Nephron progenitor cell (in vitro differentiated cells): ENCODE measurements at regions not wholly inside any gene's neighbourhood (a gene's known extent, or its start where the extent isn't known, plus 50 kb on each side); places are given as distances from the start of the nearest gene placed in this dataset.

Source experiments
- DNase-seq: peaks from one replicate; pipeline ENCODE4 v3.0.0; 2021
- H3K27ac Mint-ChIP-seq: 2 replicates; pipeline ENCODE4 v1.8.0; 2021; ENCODE audit warnings: mild to moderate bottlenecking, moderate library complexity, mixed read lengths
- H3K27me3 Mint-ChIP-seq: 2 replicates; pipeline ENCODE4 v1.8.0; 2021; ENCODE audit warnings: mild to moderate bottlenecking, low read depth, mixed read lengths; ENCODE audit not compliant: poor library complexity
- H3K36me3 Mint-ChIP-seq: 2 replicates; pipeline ENCODE4 v1.8.0; 2021; ENCODE audit warnings: low read depth, mixed read lengths
- H3K4me1 Mint-ChIP-seq: 2 replicates; pipeline ENCODE4 v1.8.0; 2021; ENCODE audit warnings: mixed read lengths
- H3K4me3 Mint-ChIP-seq: 2 replicates; pipeline ENCODE4 v1.8.0; 2021; ENCODE audit warnings: mild to moderate bottlenecking, moderate library complexity, mixed read lengths
- H3K9me3 Mint-ChIP-seq: 2 replicates; pipeline ENCODE4 v1.8.0; 2021; ENCODE audit warnings: mild to moderate bottlenecking, moderate library complexity, mixed read lengths
- TF ChIP-seq, protein P1 (sequence below): fragments of 200-600 bp; sonication (generic); IDR thresholded peaks from 2 replicates; pipeline ENCODE4 v1.5.0; 2021; ENCODE audit warnings: antibody characterized with exemption

DNA sequence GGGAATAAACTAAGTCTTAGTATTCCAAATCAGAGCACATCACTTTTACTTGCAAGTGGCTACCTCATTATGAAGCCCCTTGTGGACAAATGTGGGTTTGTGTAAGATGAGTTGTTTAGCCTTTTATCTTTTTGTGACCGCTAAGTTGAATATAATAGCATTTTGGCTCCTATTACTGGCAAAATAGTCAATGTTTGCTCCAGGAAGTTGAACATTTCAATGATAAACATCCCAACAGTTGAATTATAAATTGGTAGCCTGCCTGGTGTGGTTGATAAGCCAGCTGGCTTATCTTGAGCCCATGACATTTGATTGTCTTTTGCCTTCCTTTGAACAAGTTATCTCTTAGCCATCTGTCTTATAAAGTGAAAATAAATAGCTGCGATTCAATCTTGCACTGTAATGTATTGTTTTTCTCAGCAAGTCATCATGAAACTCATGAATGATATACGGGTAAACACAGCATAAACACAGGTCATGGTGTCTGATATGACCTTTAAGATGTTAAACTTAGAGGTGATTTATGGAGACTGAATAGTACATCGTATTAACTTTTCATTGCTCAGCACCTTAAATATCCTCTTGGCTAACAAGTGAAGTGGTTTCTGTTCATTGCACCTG is 338.4 kb downstream of the SOCS6 start:
- Mint-ChIP-seq H3K27me3 (peaks cover 2% of the 10 kb centered on the region), H3K36me3 (no peaks in the 10 kb centered on the region), H3K27ac (no peak overlapping the region), H3K4me1 (no peaks in the 10 kb centered on the region), H3K4me3 (no peak overlapping the region), H3K9me3 (no peaks in the 10 kb centered on the region)
- TF ChIP-seq, protein P1, sequence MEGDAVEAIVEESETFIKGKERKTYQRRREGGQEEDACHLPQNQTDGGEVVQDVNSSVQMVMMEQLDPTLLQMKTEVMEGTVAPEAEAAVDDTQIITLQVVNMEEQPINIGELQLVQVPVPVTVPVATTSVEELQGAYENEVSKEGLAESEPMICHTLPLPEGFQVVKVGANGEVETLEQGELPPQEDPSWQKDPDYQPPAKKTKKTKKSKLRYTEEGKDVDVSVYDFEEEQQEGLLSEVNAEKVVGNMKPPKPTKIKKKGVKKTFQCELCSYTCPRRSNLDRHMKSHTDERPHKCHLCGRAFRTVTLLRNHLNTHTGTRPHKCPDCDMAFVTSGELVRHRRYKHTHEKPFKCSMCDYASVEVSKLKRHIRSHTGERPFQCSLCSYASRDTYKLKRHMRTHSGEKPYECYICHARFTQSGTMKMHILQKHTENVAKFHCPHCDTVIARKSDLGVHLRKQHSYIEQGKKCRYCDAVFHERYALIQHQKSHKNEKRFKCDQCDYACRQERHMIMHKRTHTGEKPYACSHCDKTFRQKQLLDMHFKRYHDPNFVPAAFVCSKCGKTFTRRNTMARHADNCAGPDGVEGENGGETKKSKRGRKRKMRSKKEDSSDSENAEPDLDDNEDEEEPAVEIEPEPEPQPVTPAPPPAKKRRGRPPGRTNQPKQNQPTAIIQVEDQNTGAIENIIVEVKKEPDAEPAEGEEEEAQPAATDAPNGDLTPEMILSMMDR = peak; percentile 7
- no peak for DNase-seq

DNA sequence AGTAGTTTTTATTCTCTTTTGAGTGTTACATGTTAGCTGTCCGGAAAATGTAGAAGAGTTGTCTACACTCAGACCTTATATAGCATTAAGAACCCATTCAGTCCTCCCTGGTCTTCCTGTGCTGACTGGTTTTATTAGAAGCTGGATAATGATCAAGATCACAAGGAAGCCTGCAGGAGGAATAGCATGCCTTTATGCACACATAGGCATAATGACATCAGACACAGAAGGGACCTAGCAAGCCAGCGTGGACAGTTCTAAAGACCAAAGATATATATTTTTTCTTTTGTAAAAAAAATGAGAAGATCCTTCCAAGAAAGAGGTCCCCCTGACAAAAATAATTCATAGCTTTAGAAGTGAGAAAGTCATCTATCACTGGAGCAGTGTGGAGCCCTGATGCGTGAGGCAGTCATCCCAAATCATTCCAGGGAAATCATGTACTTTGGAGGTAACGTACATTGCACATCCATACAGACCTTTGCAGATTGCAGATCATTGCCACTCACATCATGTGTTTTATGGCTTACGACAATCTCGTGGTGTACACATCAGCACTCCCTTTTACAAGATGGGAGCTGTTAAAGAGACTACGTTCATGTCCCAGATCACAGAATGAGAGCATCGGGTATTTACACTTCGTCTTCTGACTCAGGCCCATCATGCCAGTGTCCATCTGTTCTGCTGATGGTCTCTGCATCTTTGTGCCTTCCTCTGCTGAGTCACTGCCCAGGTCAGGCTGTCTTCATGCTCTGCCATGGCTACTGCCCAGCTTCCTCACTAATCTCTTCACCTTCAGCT is 334.0 kb downstream of the SOCS6 start:
- H3K4me1 Mint-ChIP-seq = peaks cover 7% of the 10 kb centered on the region
- TF ChIP-seq, protein P1 = no peak
- H3K36me3 Mint-ChIP-seq = no peaks in the 10 kb centered on the region
- H3K4me3 Mint-ChIP-seq = no peak overlapping the region
- no peaks in the 10 kb centered on the region for H3K9me3 Mint-ChIP-seq
- DNase-seq = no peak
- H3K27me3 Mint-ChIP-seq = peaks cover 5% of the 10 kb centered on the region
- no peak overlapping the region for H3K27ac Mint-ChIP-seq

DNA sequence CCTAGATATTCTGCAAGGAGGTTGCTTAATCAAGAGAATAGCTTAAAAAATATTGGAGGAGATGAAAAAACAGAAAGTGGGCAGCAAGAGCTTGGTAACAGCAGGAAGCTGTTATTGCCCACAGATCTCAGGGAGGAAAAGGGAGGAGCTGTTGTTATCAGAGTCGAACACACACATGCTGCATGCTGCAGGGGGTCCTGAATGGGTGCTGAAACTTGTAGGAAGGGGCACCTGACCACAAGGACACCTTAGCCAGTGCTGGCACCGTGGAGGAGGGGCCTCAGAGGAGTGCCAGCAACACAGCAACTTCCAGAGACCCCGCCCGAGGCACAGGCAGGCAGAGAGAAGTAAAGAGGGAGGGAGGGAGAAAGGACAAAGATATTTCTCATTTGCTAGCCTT is 332.9 kb downstream of the SOCS6 start:
- Mint-ChIP-seq H3K4me1 (peaks cover 7% of the 10 kb centered on the region), H3K36me3 (no peaks in the 10 kb centered on the region), H3K4me3 (no peak overlapping the region), H3K27me3 (peaks cover 5% of the 10 kb centered on the region), H3K27ac (no peak overlapping the region), H3K9me3 (no peaks in the 10 kb centered on the region)
- no peak for DNase-seq
- TF ChIP-seq, protein P1 = no peak

DNA sequence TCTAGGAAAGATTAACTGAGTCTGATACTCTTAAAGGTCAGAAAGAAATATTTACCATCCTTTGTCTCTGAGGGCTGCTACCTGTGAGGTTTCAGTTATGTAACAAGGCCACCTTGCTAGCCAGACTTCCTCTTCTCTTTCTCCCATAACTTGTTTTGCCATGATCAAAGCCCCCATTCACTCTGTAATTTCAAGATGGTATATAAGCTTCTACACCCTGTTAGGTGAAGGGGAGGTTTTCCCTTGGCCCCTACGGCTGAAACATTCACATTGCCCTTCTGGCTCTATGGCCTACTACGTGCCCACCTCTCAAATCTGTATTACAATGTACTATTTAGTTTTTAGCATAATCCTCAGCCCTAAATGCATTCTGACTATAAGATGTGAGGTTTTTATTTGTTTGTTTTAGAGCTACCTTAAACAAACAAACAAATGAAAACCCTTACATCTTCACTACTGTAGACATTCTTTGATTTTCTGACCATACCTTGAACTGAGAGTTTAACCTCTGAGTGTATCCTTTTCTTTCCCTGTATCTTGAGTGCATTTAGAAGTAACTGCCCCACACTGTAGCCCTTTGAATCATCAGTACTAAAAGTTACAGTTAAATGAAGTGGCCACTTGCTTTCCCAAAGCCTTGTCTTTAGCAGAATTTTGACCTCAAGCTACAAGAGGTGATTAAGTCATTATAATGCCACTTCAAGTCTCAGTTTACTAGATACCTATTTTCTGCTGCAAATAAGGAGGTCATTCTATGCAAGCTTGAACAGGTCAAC is 332.2 kb downstream of the SOCS6 start:
- H3K4me1 Mint-ChIP-seq = peaks cover 7% of the 10 kb centered on the region
- peaks cover 5% of the 10 kb centered on the region for H3K27me3 Mint-ChIP-seq
- H3K36me3 Mint-ChIP-seq = no peaks in the 10 kb centered on the region
- H3K9me3 Mint-ChIP-seq = no peaks in the 10 kb centered on the region
- H3K27ac Mint-ChIP-seq = no peak overlapping the region
- TF ChIP-seq, protein P1 = no peak
- no peak overlapping the region for H3K4me3 Mint-ChIP-seq
- no peak for DNase-seq

DNA sequence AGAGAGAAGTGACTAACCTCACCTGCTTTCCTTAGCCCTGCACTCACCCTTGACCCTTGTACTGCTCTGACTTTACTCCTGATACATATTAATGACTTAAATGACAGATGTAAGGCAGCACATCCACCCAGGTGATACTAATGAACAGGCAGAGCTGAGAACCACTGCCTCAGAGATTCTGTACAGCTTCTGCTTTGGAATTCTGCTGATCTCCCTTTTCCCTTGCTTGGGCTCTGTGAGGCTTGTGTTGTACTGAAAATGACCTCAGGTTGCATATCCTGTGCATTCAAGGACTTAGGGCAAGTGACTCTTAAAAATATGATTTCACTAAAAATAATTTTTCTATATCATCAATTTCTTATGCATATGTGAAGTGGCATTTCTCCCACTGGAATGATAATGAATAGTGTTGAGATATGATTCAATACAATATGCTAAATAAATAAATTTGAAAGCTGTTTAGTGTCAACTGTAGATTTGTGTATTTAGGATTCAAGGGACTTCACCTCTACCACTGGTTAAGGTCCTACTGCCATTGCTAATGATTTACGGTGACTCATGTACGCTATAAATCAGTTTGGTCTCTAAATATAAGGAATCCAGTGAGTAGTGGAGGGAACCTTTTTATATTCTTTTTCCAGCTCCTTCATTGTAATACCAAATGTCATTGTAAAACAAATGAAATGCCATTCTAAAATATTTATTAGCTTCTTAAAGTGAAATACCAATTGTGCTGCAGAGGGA is 328.3 kb downstream of the SOCS6 start:
- TF ChIP-seq, protein P1 = no peak
- H3K4me1 Mint-ChIP-seq = peaks cover 7% of the 10 kb centered on the region
- DNase-seq = no peak
- H3K27ac Mint-ChIP-seq = no peak overlapping the region
- H3K27me3 Mint-ChIP-seq = peaks cover 8% of the 10 kb centered on the region
- no peak overlapping the region for H3K4me3 Mint-ChIP-seq
- H3K36me3 Mint-ChIP-seq = no peaks in the 10 kb centered on the region
- no peaks in the 10 kb centered on the region for H3K9me3 Mint-ChIP-seq
